Vagina (tissue), 2 donors: ENCODE measurements at regions not wholly inside any gene's neighbourhood (a gene's known extent, or its start where the extent isn't known, plus 50 kb on each side); places are given as distances from the start of the nearest gene placed in this dataset.

Source experiments
- DNase-seq, 2 donors: peaks; one replicate each; pipeline ENCODE4 v3.0.0-alpha.2; 2017; ENCODE audit errors: extremely low spot score in 2 of 2
- H3K27ac ChIP-seq: fragments of 200-600 bp; sonication (generic); one replicate; pipeline ENCODE4 v1.5.1; 2019
- H3K27me3 ChIP-seq: fragments of 200-600 bp; sonication (generic); one replicate; pipeline ENCODE4 v1.5.1; 2019
- H3K36me3 ChIP-seq, 2 donors: fragments of 200-600 bp; sonication (generic); one replicate each; pipeline ENCODE4 v1.5.1; 2017 to 2019
- H3K4me1 ChIP-seq: fragments of 200-600 bp; sonication (generic); one replicate; pipeline ENCODE4 v1.5.1; 2019
- H3K4me3 ChIP-seq, 2 donors: fragments of 200-600 bp; sonication (generic); 1 replicate in 1 of 2; 2 replicates in 1 of 2; pipeline ENCODE4 v1.5.1; 2016 to 2019
- H3K9me3 ChIP-seq: fragments of 200-600 bp; sonication (generic); one replicate; pipeline ENCODE4 v1.5.1; 2019
- CTCF ChIP-seq, 3 experiments: fragments of 450-650 bp in 2 of 3; fragments of 200-600 bp in 1 of 3; sonication (generic) in 1 of 3; IDR thresholded peaks; one replicate each; pipeline ENCODE4 v1.5.1; 2017 to 2019; ENCODE audit warnings: antibody characterized with exemption in 3 of 3, mild to moderate bottlenecking in 2 of 3, moderate library complexity in 2 of 3
- POLR2A ChIP-seq, 2 donors: fragments of 450-650 bp; IDR thresholded peaks; one replicate each; pipeline ENCODE4 v1.6.1; 2017; ENCODE audit warnings: antibody characterized with exemption in 2 of 2, mild to moderate bottlenecking in 2 of 2, moderate library complexity in 2 of 2
- POLR2AphosphoS5 ChIP-seq, 2 donors: sonication (generic); formaldehyde crosslinking; IDR thresholded peaks; one replicate each; pipeline ENCODE4 v1.9.0; 2017; ENCODE audit warnings: antibody characterized with exemption in 2 of 2, mild to moderate bottlenecking in 2 of 2, low read depth in 1 of 2; ENCODE audit not compliant: insufficient read depth in 1 of 2
- intact Hi-C: fragments of 100-400 bp; cut with DNase I; formaldehyde crosslinking; loops from one replicate; pipeline ENCODE4 v1.15.1; 2023

- TF ChIP-seq POLR2A (IDR thresholded peaks at IDR 0.05) (no peak), POLR2AphosphoS5 (IDR thresholded peaks at IDR 0.05; ENCODE audit: insufficient read depth in 1 of 2, low read depth in 1 of 2) (no peak), CTCF (IDR thresholded peaks at IDR 0.05) (no peak)
- DNase-seq = no peak
- H3K4me1 ChIP-seq = no peaks in the 10 kb centered on the region
- no peaks in the 10 kb centered on the region for H3K36me3 ChIP-seq
- no peaks in the 10 kb centered on the region for H3K9me3 ChIP-seq
- H3K4me3 ChIP-seq = no peak overlapping the region
- no peaks in the 10 kb centered on the region for H3K27me3 ChIP-seq
- intact Hi-C loops = no loop called here
- H3K27ac ChIP-seq = no peak overlapping the region
Observed at GRCh38 chr2:18373664-18374063, 186.8 kb downstream of the RDH14 start.

- Histone ChIP-seq H3K4me1 (no peaks in the 10 kb centered on the region), H3K27me3 (no peaks in the 10 kb centered on the region), H3K9me3 (no peaks in the 10 kb centered on the region), H3K27ac (no peak overlapping the region), H3K36me3 (no peaks in the 10 kb centered on the region), H3K4me3 (no peak overlapping the region)
- no peak for DNase-seq
- no peak for TF ChIP-seq CTCF (IDR thresholded peaks at IDR 0.05)
- intact Hi-C loops = no loop called here
Observed at GRCh38 chr2:18373081-18373480, 187.4 kb downstream of the RDH14 start.

- H3K27ac ChIP-seq = no peak overlapping the region
- no peak for DNase-seq
- intact Hi-C loops = no loop called here
- H3K36me3 ChIP-seq = no peaks in the 10 kb centered on the region
- no peaks in the 10 kb centered on the region for H3K27me3 ChIP-seq
- no peak overlapping the region for H3K4me3 ChIP-seq
- TF ChIP-seq POLR2A (IDR thresholded peaks at IDR 0.05) (no peak), POLR2AphosphoS5 (IDR thresholded peaks at IDR 0.05; ENCODE audit: insufficient read depth in 1 of 2, low read depth in 1 of 2) (no peak), CTCF (IDR thresholded peaks at IDR 0.05) (no peak)
- H3K4me1 ChIP-seq = no peaks in the 10 kb centered on the region
- H3K9me3 ChIP-seq = no peaks in the 10 kb centered on the region
Observed at GRCh38 chr2:18372641-18373040, 187.8 kb downstream of the RDH14 start.

- no peak for DNase-seq
- H3K4me1 ChIP-seq = no peaks in the 10 kb centered on the region
- no peak overlapping the region for H3K27ac ChIP-seq
- H3K36me3 ChIP-seq = no peaks in the 10 kb centered on the region
- H3K4me3 ChIP-seq = no peak overlapping the region
- no peaks in the 10 kb centered on the region for H3K9me3 ChIP-seq
- H3K27me3 ChIP-seq = no peaks in the 10 kb centered on the region
- intact Hi-C loops = no loop called here
- TF ChIP-seq POLR2AphosphoS5 (IDR thresholded peaks at IDR 0.05; ENCODE audit: insufficient read depth in 1 of 2, low read depth in 1 of 2) (no peak), POLR2A (IDR thresholded peaks at IDR 0.05) (no peak), CTCF (IDR thresholded peaks at IDR 0.05) (no peak)
Observed at GRCh38 chr2:18369760-18370159, 190.7 kb downstream of the RDH14 start.

- no peaks in the 10 kb centered on the region for H3K36me3 ChIP-seq
- no peak for TF ChIP-seq POLR2AphosphoS5 (IDR thresholded peaks at IDR 0.05; ENCODE audit: insufficient read depth in 1 of 2, low read depth in 1 of 2)
- no peak for TF ChIP-seq POLR2A (IDR thresholded peaks at IDR 0.05)
Observed at GRCh38 chr2:18368008-18368407, 192.4 kb downstream of the RDH14 start.

GRCh38 chr2:18365342-18365741 is 195.1 kb downstream of the RDH14 start:
- Histone ChIP-seq H3K36me3 (no peaks in the 10 kb centered on the region), H3K27me3 (no peaks in the 10 kb centered on the region), H3K27ac (no peak overlapping the region), H3K4me3 (no peak overlapping the region), H3K9me3 (no peaks in the 10 kb centered on the region), H3K4me1 (no peaks in the 10 kb centered on the region)
- TF ChIP-seq POLR2AphosphoS5 (IDR thresholded peaks at IDR 0.05; ENCODE audit: insufficient read depth in 1 of 2, low read depth in 1 of 2) (no peak), CTCF (IDR thresholded peaks at IDR 0.05) (no peak), POLR2A (IDR thresholded peaks at IDR 0.05) (no peak)
- intact Hi-C loops = no loop called here
- no peak for DNase-seq

More at GRCh38 chr2:18368008-18368407, 192.4 kb downstream of the RDH14 start:
- no peak overlapping the region for H3K27ac ChIP-seq
- no peaks in the 10 kb centered on the region for H3K4me1 ChIP-seq
- DNase-seq = no peak
- H3K4me3 ChIP-seq = no peak overlapping the region
- no peaks in the 10 kb centered on the region for H3K9me3 ChIP-seq
- intact Hi-C loops = no loop called here
- H3K27me3 ChIP-seq = no peaks in the 10 kb centered on the region
